ENCODE measurements at regions not wholly inside any gene's neighbourhood (a gene's known extent, or its start where the extent isn't known, plus 50 kb on each side); places are given as distances from the start of the nearest gene placed in this dataset.

DNA sequence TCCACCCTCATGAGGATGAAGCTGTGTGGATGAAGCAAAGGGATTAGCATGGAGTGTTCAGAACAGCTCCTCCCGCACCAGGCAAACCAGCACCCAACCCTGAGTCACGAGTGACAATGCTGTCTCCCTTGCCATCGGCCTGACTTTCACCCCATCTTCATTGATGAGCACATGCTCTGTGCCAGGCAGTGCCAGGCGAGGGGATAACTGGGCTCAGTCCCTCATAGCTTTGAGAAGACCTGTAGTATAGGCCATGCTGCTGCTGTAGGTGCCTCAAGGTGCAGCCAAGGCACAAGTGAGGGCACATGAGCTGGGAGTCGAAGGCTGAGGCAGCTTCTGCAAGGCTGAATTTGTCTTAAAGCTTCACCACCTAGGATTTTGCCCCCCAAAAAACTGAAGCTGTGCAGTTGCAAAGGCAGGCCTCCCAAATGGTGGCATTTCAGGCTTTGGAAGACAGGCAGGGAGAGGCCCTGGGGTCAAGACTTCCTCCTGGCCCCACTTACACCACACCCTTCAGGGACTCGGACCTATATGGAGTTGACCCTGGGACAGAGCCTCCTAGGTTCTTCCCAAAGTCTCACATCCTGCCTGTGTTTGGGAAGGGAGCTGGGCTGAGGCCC lies 54.2 kb upstream of the GDF10 start:
- Histone ChIP-seq H3K4me2 (ENCODE audit: low read depth, low read length) (no peak overlapping the region), H3K9ac (ENCODE audit: low read length) (no peak overlapping the region), H4K20me1 (ENCODE audit: insufficient read depth, low read length) (no peaks in the 10 kb centered on the region), H3K36me3 (replicated peaks; ENCODE audit: insufficient read depth, low read length) (no peaks in the 10 kb centered on the region), H3K4me1 (ENCODE audit: low read length) (no peaks in the 10 kb centered on the region), H2AFZ (ENCODE audit: low read length) (no peak overlapping the region), H3K9me3 (replicated peaks; ENCODE audit: insufficient read depth, low read length) (no peaks in the 10 kb centered on the region), H3K79me2 (ENCODE audit: low read length) (no peaks in the 10 kb centered on the region), H3K4me3 (ENCODE audit: low read length) (no peak overlapping the region), H3F3A (ENCODE audit: insufficient read depth, low read length) (no peaks in the 10 kb centered on the region), H3K9me2 (replicated peaks; ENCODE audit: insufficient read depth, low read length) (no peaks in the 10 kb centered on the region), H3K27me3 (replicated peaks; ENCODE audit: insufficient read depth, low read length) (no peaks in the 10 kb centered on the region), H3K27ac (ENCODE audit: low read length) (no peak overlapping the region)
- TF ChIP-seq, protein P1, sequence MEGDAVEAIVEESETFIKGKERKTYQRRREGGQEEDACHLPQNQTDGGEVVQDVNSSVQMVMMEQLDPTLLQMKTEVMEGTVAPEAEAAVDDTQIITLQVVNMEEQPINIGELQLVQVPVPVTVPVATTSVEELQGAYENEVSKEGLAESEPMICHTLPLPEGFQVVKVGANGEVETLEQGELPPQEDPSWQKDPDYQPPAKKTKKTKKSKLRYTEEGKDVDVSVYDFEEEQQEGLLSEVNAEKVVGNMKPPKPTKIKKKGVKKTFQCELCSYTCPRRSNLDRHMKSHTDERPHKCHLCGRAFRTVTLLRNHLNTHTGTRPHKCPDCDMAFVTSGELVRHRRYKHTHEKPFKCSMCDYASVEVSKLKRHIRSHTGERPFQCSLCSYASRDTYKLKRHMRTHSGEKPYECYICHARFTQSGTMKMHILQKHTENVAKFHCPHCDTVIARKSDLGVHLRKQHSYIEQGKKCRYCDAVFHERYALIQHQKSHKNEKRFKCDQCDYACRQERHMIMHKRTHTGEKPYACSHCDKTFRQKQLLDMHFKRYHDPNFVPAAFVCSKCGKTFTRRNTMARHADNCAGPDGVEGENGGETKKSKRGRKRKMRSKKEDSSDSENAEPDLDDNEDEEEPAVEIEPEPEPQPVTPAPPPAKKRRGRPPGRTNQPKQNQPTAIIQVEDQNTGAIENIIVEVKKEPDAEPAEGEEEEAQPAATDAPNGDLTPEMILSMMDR (IDR thresholded peaks at IDR 0.05; ENCODE audit: low read length), result no peak
- no peak for TF ChIP-seq EZH2phosphoT487 (IDR thresholded peaks at IDR 0.05; ENCODE audit: low read length)
- no peak for TF ChIP-seq EZH2 (optimal IDR thresholded peaks at IDR 0.05; ENCODE audit: low read depth, low read length)
- no peak for DNase-seq

DNA sequence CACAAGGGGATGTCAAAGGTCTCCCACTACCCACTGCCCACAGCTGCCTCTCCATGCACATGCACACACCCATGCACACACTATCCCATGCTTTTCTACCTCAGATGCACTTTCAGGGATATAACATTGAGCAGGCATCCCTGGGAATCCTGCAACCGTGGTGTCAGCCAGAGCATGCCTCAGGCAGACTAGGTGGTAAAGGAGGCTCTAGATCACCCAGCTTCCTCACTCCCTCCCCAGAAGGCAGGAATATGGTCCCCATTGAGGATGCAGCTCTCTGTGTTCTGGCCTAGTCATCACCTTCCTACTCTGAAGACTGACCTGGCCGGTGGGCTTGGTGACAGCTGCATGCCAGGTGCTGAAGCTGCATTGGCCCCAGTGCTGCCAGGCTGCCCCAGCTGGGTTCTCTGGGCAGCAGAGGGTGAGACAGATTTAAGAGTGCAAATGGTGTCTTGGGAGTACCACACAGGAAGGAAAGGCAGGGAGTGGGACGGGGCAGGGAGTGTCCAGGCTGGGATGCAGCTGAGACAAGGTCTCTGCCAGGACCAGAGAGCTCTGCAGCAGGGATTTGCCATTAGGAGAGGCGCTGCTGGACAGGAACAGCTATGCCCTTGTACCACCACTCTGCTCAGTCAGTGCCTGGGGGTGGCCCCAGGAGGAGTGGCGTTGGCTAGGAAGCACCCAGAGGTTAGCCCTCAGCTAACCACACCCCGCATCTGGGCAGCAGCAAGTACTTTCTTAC lies 53.4 kb upstream of the GDF10 start:
- no peak overlapping the region for H3K4me2 ChIP-seq (ENCODE audit: low read depth, low read length)
- H3K79me2 ChIP-seq (ENCODE audit: low read length), result no peaks in the 10 kb centered on the region
- H3K9me3 ChIP-seq (replicated peaks; ENCODE audit: insufficient read depth, low read length), result no peaks in the 10 kb centered on the region
- no peaks in the 10 kb centered on the region for H3K4me1 ChIP-seq (ENCODE audit: low read length)
- H2AFZ ChIP-seq (ENCODE audit: low read length), result no peak overlapping the region
- H3F3A ChIP-seq (ENCODE audit: insufficient read depth, low read length), result no peaks in the 10 kb centered on the region
- no peak overlapping the region for H3K27ac ChIP-seq (ENCODE audit: low read length)
- H3K9me2 ChIP-seq (replicated peaks; ENCODE audit: insufficient read depth, low read length), result no peaks in the 10 kb centered on the region
- no peaks in the 10 kb centered on the region for H4K20me1 ChIP-seq (ENCODE audit: insufficient read depth, low read length)
- no peaks in the 10 kb centered on the region for H3K36me3 ChIP-seq (replicated peaks; ENCODE audit: insufficient read depth, low read length)
- no peak for DNase-seq
- no peaks in the 10 kb centered on the region for H3K27me3 ChIP-seq (replicated peaks; ENCODE audit: insufficient read depth, low read length)
- H3K4me3 ChIP-seq (ENCODE audit: low read length), result no peak overlapping the region
- H3K9ac ChIP-seq (ENCODE audit: low read length), result no peak overlapping the region
- TF ChIP-seq EZH2 (optimal IDR thresholded peaks at IDR 0.05; ENCODE audit: low read depth, low read length) (no peak), EZH2phosphoT487 (IDR thresholded peaks at IDR 0.05; ENCODE audit: low read length) (no peak)
- TF ChIP-seq, protein P1 (IDR thresholded peaks at IDR 0.05; ENCODE audit: low read length), result no peak

DNA sequence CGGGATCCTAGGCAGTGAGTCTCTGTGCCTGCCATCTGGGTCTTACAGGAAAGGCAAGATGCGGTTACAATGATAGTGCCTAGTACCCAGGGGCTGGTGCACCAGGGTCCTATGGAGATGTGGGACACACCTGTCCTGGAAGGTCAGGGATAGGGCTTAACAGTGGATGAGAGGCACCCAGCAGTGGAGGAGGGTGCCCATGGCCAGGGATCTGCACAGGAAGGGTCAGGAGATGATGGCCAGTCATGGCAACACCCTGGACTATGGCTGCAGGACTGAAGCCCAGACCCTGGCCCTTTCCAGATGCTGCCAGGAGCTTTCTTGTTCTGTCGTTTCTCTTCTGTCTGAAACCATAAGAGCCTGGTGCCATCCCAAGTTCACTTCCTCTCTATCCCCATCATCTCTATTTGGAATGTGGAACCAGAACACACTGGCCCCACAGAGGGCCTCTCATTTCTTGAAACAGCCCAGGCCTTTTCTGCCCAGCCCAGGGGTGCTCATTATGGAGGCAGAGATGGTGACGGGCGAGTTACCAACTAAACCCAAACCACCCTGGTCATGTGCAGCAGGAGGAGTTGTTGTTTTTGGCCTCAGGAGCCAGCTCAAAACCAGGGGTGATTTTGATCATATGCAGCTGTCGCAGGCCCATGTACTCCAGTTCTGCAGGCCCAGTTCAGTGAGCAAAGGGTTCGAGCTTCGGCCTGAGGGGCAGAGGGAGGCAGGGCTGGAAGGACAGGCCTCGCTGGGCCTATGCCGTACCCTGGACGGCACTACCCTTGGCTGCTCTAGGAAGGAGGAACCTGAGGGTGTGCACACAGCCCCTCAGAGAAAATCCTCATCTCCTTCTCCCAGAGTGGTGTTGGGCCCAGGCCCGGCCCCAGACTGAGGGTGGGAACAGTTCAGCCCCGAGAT lies 52.6 kb upstream of the GDF10 start:
- Histone ChIP-seq H3K9me2 (replicated peaks; ENCODE audit: insufficient read depth, low read length) (no peaks in the 10 kb centered on the region), H3K79me2 (ENCODE audit: low read length) (no peaks in the 10 kb centered on the region), H3K27me3 (replicated peaks; ENCODE audit: insufficient read depth, low read length) (no peaks in the 10 kb centered on the region), H3K36me3 (replicated peaks; ENCODE audit: insufficient read depth, low read length) (no peaks in the 10 kb centered on the region), H2AFZ (ENCODE audit: low read length) (no peak overlapping the region), H3K9ac (ENCODE audit: low read length) (no peak overlapping the region), H3F3A (ENCODE audit: insufficient read depth, low read length) (no peaks in the 10 kb centered on the region), H3K4me1 (ENCODE audit: low read length) (no peaks in the 10 kb centered on the region), H3K4me2 (ENCODE audit: low read depth, low read length) (no peak overlapping the region), H3K9me3 (replicated peaks; ENCODE audit: insufficient read depth, low read length) (no peaks in the 10 kb centered on the region), H3K27ac (ENCODE audit: low read length) (no peak overlapping the region), H3K4me3 (ENCODE audit: low read length) (no peak overlapping the region), H4K20me1 (ENCODE audit: insufficient read depth, low read length) (no peaks in the 10 kb centered on the region)
- no peak for DNase-seq
- TF ChIP-seq, protein P1 (IDR thresholded peaks at IDR 0.05; ENCODE audit: low read length), result no peak
- TF ChIP-seq EZH2phosphoT487 (IDR thresholded peaks at IDR 0.05; ENCODE audit: low read length) (no peak), EZH2 (optimal IDR thresholded peaks at IDR 0.05; ENCODE audit: low read depth, low read length) (no peak)
